Activated T-cell treated with anti-CD3 and anti-CD28 coated beads for 4 hours (primary cell): ENCODE measurements at regions not wholly inside any gene's neighbourhood (a gene's known extent, or its start where the extent isn't known, plus 50 kb on each side); places are given as distances from the start of the nearest gene placed in this dataset.

ENCODE experiments used
- DNase-seq: peaks from one replicate; pipeline ENCODE4 v3.0.0-alpha.2; 2020

DNA sequence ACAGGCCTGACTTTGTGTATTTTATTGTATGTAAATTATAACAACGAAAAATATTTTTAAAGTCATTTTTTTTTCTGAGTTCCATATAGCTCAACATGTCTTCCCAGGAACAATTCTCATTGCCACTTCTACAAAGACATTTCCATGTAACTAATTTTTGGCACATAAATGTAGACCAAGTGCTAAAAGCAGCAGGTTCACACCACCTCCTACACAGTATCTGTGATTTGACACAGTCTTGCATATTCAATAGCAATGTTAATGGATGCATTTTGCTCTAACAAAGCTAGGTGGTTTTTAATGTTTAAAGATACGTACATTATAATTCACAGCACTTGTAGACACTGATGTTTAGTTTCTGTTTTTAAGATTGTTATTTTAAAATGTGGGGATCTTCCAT is 346.5 kb downstream of the GPAM start:
- no peak for DNase-seq

DNA sequence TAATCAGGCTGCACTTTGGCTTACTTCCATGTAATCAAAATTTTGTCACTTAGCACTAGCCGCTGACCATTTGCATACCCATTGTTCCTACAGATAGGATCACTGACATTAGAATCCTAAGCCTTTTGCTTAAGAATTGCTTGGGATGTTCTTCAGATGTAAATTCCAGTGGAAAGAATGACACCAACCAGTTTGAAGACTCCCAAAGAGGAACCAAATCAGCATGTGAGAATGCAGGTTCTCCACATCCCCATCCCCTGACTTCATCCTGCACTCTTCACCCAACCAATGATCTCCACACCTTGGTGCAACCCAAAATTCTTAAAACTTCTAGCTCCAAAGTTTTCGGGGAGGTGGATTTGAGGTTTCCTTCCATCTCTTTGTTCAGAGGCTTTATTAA is 345.6 kb downstream of the GPAM start:
- DNase-seq, result no peak

DNA sequence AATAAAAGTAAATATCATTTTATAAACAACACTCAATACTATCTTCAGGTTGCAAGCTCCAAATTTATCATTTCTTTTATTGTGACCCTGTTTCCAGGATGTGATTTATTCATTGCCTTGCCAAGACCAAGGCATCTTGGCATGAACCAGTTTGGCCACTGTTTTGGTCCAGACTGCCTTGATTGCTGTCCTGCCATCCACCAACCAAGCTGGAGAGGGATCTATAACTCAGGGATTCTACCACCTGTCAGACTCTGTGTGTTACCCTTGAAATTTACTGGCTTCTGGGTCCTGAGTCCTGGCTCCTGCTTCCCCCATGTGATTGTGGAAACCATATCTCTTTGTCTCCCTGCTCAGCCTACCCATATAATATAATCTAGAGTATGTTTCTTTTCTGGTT is 343.0 kb downstream of the GPAM start:
- no peak for DNase-seq

GRCh38 chr10:111852801-111853200 is 330.8 kb downstream of the GPAM start:
- no peak for DNase-seq

DNA sequence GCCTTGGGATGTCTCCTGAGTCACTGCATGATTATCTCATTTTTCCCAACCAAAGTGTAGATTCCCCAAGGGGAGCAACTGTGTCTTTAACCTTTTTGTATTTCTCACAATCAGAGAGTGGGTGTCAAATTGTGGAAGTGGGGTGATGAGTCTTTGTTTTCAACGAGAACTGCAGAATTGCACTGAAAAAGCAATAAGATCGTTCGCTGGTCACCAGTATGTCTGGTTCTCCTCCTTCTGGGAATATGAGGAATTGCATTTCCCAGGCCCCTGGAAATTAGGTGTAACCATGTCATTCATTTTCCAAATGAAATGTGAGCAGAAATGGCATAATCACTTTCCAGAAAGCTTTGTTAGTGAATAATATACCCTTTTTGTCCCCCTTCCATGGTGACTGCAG is 326.9 kb downstream of the GPAM start:
- DNase-seq, result no peak

DNA sequence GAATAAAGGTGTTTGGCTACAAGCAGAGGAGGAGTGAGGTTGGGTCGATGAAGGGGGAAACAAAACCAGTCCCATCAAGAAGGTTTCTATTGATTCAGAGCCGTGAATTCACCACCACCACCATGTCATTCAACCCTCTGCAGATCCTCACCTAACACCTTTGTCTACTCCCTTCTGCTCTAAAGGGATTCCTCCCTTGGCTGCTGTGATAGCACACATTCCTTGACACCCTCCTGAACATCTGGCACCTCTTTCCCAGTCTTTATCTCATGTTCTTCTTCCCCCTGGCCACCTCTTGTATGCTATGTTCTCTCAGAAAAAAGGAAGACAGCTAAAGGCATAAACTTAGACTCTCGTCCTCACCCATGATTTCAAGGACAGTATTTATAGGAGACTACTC is 318.0 kb downstream of the GPAM start:
- DNase-seq, result no peak

GRCh38 chr10:111871458-111871857 is 312.1 kb downstream of the GPAM start:
- no peak for DNase-seq

- no peak for DNase-seq
Measured at GRCh38 chr10:111872591-111872990, 311.0 kb downstream of the GPAM start.

DNA sequence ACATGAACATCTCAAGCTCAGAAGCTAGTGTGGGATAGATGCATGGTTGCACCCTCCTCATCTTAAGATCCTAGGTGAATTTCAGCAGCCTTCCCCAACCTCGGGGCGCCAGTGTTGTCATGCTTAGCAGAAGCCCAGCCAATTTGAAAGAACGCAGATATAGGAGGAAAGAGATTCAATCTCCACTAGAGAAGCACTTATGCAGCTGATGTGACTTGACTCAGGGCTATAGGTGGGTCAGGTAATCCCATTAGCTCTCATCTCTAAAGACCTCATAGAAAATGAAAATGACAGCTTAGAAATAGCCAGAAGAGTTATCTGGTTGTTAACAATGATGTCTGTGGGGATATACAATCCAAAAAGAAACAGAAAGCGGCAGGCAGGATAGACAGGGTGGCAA is 310.5 kb downstream of the GPAM start:
- no peak for DNase-seq

GRCh38 chr10:111873621-111874135 is 309.9 kb downstream of the GPAM start:
- DNase-seq, result no peak

GRCh38 chr10:111874576-111874975 is 309.0 kb downstream of the GPAM start:
- DNase-seq, result no peak

- DNase-seq, result no peak
Measured at GRCh38 chr10:111875725-111876124, 307.8 kb downstream of the GPAM start.

- DNase-seq, result no peak
Measured at GRCh38 chr10:111877258-111877657, 306.3 kb downstream of the GPAM start.

GRCh38 chr10:111879969-111880368 is 303.6 kb downstream of the GPAM start:
- DNase-seq, result no peak

GRCh38 chr10:111885046-111885445 is 298.5 kb downstream of the GPAM start:
- DNase-seq, result no peak

- DNase-seq, result no peak
Measured at GRCh38 chr10:111885919-111886318, 297.6 kb downstream of the GPAM start.

GRCh38 chr10:111887266-111887665 is 296.3 kb downstream of the GPAM start:
- no peak for DNase-seq

GRCh38 chr10:111890046-111890445 is 293.5 kb downstream of the GPAM start:
- DNase-seq, result no peak

GRCh38 chr10:111916011-111916410 is 267.6 kb downstream of the GPAM start:
- DNase-seq, result no peak

DNA sequence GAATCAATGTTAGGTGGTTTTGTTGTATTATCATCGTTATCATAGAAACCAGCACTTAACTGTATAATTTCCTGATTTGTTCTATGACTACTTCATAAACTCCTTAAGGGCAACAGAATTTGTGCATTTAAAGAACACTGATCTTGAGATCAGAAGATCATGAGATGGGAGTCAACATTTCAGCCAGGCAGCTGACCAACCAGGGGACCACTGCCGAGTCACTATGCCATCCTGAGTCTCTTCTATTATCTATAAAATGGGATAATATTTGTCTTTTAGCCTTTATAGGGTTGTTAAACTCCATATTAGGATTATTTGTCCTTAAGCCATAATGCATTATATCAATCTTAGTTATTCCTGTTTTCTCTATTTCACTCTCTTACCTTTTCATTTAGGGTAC is 261.7 kb downstream of the GPAM start:
- no peak for DNase-seq

DNA sequence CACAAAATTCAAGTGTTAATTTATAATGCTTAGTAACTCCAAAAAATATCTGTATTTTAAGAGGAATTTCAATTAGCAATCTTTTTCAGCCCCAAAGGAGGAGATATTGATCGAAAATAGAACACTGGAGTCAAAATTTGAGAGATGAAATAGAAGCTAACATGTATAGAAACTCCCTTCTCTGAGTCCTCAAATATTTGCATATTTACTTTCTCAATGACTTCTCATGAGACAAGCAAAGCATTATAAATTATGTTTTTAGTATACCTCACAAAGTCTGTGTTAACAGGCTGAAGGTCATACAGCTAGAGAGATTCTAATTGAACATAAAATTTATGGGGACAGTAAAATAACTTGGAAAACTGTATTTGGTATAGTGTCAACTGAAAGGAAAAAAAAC is 260.5 kb downstream of the GPAM start:
- DNase-seq, result no peak

DNA sequence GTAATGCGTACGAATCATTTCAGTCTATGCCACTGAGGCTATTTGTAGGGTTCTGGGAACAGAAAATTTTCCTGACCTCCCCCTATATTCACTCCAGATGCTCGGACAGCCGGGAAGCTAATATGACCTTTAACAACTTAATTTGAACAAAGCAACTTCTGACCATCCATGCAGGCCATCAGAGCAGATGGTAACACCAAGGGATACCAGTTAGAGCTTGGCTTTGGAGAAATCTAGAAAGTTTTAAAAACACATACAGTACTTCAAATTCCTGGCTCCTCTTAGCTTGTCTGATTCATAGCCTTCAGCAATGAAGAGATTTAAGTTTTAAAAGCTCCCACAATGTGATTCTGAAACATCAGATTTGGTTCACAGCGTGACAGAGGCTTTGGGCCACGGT is 257.3 kb downstream of the GPAM start:
- DNase-seq, result no peak

DNA sequence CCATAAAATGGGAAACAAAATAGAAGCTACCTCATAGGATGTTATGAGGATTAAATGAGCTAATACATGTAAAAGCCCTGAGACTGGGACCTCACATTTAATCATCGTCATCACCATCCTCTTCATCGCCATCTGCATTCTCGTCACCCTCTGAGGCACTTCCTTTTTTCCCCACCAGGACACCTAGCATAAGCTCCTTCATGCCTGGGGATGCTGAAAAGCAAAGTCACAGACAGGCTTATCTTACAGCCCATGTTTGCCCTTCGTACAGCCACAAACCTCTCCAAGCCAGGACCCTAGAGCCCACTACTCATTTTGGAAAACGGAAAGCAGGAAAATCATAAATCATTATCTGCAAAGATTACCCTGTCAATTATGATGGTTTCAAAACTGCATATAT is 249.6 kb downstream of the GPAM start:
- DNase-seq, result no peak

GRCh38 chr10:111934931-111935330 is 248.6 kb downstream of the GPAM start:
- no peak for DNase-seq

GRCh38 chr10:111936143-111936542 is 247.4 kb downstream of the GPAM start:
- no peak for DNase-seq

- DNase-seq, result no peak
Measured at GRCh38 chr10:111944331-111944730, 239.2 kb downstream of the GPAM start.
